ENCODE measurements at regions not wholly inside any gene's neighbourhood (a gene's known extent, or its start where the extent isn't known, plus 50 kb on each side); places are given as distances from the start of the nearest gene placed in this dataset.
"Not testable (repeated sequence)": the region's sequence is repeated elsewhere in the genome, so short reads cannot be mapped to it uniquely, and the experiment has no call there.

- H3K27ac ChIP-seq: not testable (repeated sequence)
These were observed 119.2 kb downstream of the SEPTIN14 start for GRCh38 chr7:55743454-55743717.

GRCh38 chr7:55742651-55743453 lies 119.7 kb downstream of the SEPTIN14 start:
- not testable (repeated sequence) for H3K27ac ChIP-seq; DNase-seq (ENCODE audit: low read depth, low spot score)

More at GRCh38 chr7:55743454-55743717, 119.2 kb downstream of the SEPTIN14 start:
- DNase-seq (ENCODE audit: low read depth, low spot score): not testable (repeated sequence)

- not testable (repeated sequence) for H3K27ac ChIP-seq; DNase-seq (ENCODE audit: low read depth, low spot score)
These were observed 120.6 kb downstream of the SEPTIN14 start for GRCh38 chr7:55741721-55742631.

GRCh38 chr7:55740633-55741250 lies 121.8 kb downstream of the SEPTIN14 start:
- H3K27ac ChIP-seq; DNase-seq (ENCODE audit: low read depth, low spot score): not testable (repeated sequence)

- DNase-seq (ENCODE audit: low read depth, low spot score); H3K27ac ChIP-seq: not testable (repeated sequence)
These were observed 122.5 kb downstream of the SEPTIN14 start for GRCh38 chr7:55740053-55740452.

DNA sequence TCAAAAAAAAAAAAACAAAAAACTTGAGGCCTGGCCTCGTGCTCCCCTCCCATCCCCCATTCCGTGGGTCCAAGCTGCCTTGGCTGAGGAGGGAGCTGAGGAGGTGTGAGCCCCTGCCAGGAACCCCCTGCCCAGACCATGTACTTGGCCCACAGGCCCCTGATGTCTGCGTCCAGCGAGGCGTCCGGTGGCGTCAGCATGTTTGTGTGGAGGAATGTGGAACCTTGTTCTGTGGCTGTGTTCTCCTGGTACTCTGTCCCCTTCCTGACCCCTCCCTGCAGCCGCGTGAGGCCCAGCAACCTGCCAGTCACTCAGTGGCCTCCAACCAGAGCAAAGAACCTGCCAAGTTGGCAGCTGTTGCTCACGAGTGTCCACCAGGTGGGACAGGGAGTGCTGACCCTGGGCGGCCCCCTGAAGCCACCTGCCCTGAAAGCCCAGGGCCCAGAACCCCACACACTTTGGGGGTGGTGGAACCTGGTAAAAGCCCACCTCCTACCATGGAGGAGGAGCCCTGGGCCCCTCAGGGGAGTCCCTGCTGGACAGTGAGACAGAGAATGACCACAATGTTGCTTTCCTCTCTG lies 125.8 kb downstream of the SEPTIN14 start:
- H3K27ac ChIP-seq: not testable (repeated sequence)

DNA sequence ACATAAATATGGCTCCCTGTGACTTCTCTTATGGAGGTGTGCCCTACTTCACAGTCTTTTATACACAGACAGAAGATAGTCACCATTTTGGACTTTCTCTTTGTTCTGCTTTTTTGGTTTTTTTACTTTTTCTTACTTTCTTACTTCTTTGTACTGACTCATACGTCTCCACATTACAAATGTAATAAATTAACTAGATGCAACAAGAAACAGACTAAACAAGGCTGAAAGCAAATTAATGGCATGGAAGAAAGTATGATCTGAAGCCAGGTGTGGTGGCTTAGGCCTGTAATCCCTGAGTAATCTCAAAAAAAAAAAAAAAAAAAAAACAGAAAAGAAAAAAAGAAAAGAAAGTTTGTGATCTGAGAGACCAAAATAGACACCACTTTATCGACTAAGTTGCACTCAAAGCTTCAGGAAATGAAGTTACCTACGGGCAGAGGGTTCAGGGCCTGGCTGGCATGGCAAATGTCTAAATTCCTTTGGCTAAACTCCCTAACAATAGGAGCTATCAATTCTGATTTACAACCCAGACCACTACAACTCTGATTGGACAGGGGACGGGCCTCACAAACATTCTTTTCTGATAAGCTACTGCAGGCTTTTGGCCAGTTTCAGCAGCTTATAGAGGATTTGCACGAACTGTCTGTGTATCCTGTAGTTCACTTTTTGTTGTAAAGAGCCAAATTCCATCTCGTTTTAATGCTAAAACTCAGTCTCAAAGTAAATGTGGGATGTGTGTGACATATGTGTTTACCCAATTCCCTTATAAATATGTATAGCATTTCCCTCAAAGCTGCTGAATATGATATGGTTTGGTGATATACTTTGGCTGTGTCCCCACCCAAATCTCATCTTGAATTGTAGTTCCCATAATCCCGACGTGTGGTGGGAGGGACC lies 129.1 kb downstream of the SEPTIN14 start:
- H3K27ac ChIP-seq: no peak overlapping the region
- DNase-seq (ENCODE audit: low read depth, low spot score): no peak

More for the DNA sequence above, 125.8 kb downstream of the SEPTIN14 start:
- not testable (repeated sequence) for DNase-seq (ENCODE audit: low read depth, low spot score)

- no peak overlapping the region for H3K27ac ChIP-seq
- DNase-seq (ENCODE audit: low read depth, low spot score): no peak
These were observed 130.6 kb downstream of the SEPTIN14 start for GRCh38 chr7:55731931-55732330.

- DNase-seq (ENCODE audit: low read depth, low spot score): no peak
- no peak overlapping the region for H3K27ac ChIP-seq
These were observed 132.4 kb downstream of the SEPTIN14 start for GRCh38 chr7:55730197-55730596.

DNA sequence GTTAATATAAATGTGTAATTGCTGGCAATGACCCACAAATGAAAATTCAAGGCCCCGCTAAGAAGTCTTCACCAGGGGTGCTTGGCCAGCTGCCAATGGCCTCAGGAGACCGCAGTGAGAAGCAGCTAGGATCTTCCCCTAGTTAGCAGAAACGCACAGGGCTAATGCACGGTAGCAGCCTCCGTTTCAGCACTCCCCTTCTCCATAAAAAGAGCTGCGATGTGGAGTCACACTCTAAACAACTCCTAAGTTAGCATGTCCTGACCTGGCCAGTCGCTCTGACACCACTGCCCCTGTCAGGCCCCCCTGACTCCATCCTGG lies 139.0 kb downstream of the SEPTIN14 start:
- DNase-seq (ENCODE audit: low read depth, low spot score): no peak

DNA sequence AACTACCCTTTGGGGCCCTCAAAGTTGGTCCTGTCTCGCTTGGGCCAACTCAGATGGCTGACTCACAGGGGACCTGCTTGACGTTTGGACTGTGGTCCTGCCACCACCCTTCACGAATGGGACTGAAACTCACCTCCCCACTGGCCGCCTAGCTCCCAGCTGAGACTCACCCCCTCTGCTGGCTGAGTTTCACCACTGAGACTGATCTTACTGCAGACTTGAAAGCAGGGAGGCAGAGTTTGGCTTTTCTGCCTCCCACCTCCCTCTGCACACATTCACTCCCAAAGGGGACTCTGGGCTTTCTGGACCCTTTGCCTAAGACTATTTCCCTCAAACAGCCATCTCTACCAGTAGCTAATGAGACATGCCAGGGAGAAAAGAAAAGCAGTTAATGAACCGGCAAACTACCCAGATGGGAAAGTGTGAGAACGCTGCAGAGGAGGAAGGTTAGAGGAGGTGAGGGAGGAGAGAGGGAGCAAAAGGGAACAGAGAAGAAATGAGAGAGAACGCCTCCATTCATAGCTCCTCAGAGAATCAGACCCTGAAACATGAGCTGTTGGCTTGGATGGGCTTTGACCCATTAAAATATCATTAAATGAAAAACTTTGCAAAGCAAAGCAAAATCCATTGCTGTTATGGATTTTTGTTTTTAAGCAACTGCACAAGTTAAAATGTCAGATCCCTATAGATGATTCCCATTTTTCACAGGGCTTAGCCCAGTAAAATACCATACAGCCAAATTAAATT lies 139.5 kb downstream of the SEPTIN14 start:
- not testable (repeated sequence) for DNase-seq (ENCODE audit: low read depth, low spot score); H3K27ac ChIP-seq

More for the DNA sequence above, 139.0 kb downstream of the SEPTIN14 start:
- H3K27ac ChIP-seq: no peak overlapping the region

DNA sequence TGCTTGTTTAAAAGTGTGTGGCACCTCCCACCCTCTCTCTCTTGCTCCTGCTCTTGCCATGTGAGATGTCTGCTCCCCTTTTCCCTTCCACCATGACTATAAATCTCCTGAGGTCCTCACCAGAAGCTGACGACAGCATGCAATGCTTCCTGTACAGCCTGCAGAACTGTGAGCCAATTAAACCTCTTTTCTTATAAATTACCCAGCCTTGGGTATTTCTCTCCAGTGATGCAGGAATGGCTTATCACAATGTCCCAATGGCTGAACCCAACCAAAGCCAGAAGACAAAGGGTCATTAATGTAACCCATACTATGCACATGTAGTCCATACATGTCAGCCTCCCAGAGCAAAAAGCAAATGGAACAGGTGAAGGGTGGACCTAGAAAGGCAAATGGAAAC lies 141.5 kb downstream of the SEPTIN14 start:
- not testable (repeated sequence) for H3K27ac ChIP-seq; DNase-seq (ENCODE audit: low read depth, low spot score)

- DNase-seq (ENCODE audit: low read depth, low spot score); H3K27ac ChIP-seq: not testable (repeated sequence)
These were observed 143.1 kb upstream of the VOPP1 start for GRCh38 chr7:55715247-55715867.

- DNase-seq (ENCODE audit: low read depth, low spot score); H3K27ac ChIP-seq: not testable (repeated sequence)
These were observed 142.1 kb upstream of the VOPP1 start for GRCh38 chr7:55714370-55714769.

GRCh38 chr7:55710312-55710711 lies 138.0 kb upstream of the VOPP1 start:
- DNase-seq (ENCODE audit: low read depth, low spot score): peak; percentile 91
- peak overlapping the region; percentile 87 for H3K27ac ChIP-seq

DNA sequence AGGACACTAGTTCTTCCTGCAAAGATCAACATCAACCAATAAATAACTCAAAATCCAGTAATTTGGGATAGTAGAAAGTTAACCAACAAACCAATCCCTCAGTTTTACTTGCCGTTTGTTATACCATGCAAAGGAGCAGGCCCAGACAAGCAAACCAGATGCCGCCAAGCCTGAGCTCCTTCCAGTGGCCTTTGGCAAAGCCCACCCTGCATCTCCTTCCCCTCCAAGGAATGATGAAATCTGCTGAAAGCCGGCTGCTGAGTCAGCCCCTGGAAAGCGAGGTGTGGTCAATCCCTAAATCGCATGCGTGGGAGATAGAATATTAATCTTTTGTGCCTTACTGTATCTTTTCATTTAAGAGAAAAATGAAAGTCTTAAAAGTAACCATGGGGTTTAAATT lies 135.7 kb upstream of the VOPP1 start:
- DNase-seq (ENCODE audit: low read depth, low spot score): peak; percentile 59
- peak overlapping the region; percentile 87 for H3K27ac ChIP-seq

GRCh38 chr7:55707410-55707809 lies 135.1 kb upstream of the VOPP1 start:
- peak overlapping the region; percentile 87 for H3K27ac ChIP-seq
- DNase-seq (ENCODE audit: low read depth, low spot score): not testable (repeated sequence)

- not testable (repeated sequence) for DNase-seq (ENCODE audit: low read depth, low spot score)
- H3K27ac ChIP-seq: peak overlapping the region; percentile 87
These were observed 134.3 kb upstream of the VOPP1 start for GRCh38 chr7:55706451-55707195.

All from epithelial cell of prostate (primary cell).